ENCODE measurements at regions not wholly inside any gene's neighbourhood (a gene's known extent, or its start where the extent isn't known, plus 50 kb on each side); places are given as distances from the start of the nearest gene placed in this dataset.

- Histone ChIP-seq H4K20me1 (ENCODE audit: low read depth) (no peaks in the 10 kb centered on the region), H3K79me2 (ENCODE audit: low read depth) (no peaks in the 10 kb centered on the region), H3K36me3 (no peaks in the 10 kb centered on the region), H3F3A (ENCODE audit: low read depth) (no peaks in the 10 kb centered on the region), H3K4me1 (no peaks in the 10 kb centered on the region), H2AFZ (replicated peaks) (no peak overlapping the region), H3K4me3 (no peak overlapping the region), H3K27ac (no peak overlapping the region), H3K9ac (no peak overlapping the region), H3K4me2 (no peak overlapping the region), H3K27me3 (no peaks in the 10 kb centered on the region), H3K9me3 (ENCODE audit: low read depth) (no peaks in the 10 kb centered on the region)
- Mint-ChIP-seq H3K4me1 (no peaks in the 10 kb centered on the region), H3K4me3 (no peak overlapping the region), H3K9me3 (no peaks in the 10 kb centered on the region), H3K27ac (no peak overlapping the region), H3K36me3 (no peaks in the 10 kb centered on the region), H3K27me3 (ENCODE audit: insufficient read depth, low read depth) (peaks cover 2% of the 10 kb centered on the region)
- TF ChIP-seq, protein P1, sequence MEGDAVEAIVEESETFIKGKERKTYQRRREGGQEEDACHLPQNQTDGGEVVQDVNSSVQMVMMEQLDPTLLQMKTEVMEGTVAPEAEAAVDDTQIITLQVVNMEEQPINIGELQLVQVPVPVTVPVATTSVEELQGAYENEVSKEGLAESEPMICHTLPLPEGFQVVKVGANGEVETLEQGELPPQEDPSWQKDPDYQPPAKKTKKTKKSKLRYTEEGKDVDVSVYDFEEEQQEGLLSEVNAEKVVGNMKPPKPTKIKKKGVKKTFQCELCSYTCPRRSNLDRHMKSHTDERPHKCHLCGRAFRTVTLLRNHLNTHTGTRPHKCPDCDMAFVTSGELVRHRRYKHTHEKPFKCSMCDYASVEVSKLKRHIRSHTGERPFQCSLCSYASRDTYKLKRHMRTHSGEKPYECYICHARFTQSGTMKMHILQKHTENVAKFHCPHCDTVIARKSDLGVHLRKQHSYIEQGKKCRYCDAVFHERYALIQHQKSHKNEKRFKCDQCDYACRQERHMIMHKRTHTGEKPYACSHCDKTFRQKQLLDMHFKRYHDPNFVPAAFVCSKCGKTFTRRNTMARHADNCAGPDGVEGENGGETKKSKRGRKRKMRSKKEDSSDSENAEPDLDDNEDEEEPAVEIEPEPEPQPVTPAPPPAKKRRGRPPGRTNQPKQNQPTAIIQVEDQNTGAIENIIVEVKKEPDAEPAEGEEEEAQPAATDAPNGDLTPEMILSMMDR (IDR thresholded peaks at IDR 0.05): no peak
- no peak for TF ChIP-seq EZH2phosphoT487 (IDR thresholded peaks at IDR 0.05)
- no peak for TF ChIP-seq EZH2 (IDR thresholded peaks at IDR 0.05)
- DNase-seq (ENCODE audit: low spot score): no peak
These were observed 84.1 kb upstream of the NABP1 start for GRCh38 chr2:191593622-191594385.

- H3K27me3 ChIP-seq: no peaks in the 10 kb centered on the region
- Mint-ChIP-seq H3K4me3 (no peak overlapping the region), H3K27ac (no peak overlapping the region), H3K9me3 (no peaks in the 10 kb centered on the region), H3K4me1 (no peaks in the 10 kb centered on the region), H3K27me3 (ENCODE audit: insufficient read depth, low read depth) (no peaks in the 10 kb centered on the region), H3K36me3 (no peaks in the 10 kb centered on the region)
- no peak overlapping the region for H3K4me2 ChIP-seq
- no peaks in the 10 kb centered on the region for H3K9me3 ChIP-seq (ENCODE audit: low read depth)
- H2AFZ ChIP-seq (replicated peaks): no peak overlapping the region
- no peaks in the 10 kb centered on the region for H3K36me3 ChIP-seq
- TF ChIP-seq, protein P1 (IDR thresholded peaks at IDR 0.05): no peak
- TF ChIP-seq EZH2 (IDR thresholded peaks at IDR 0.05) (no peak), EZH2phosphoT487 (IDR thresholded peaks at IDR 0.05) (no peak)
- H3K9ac ChIP-seq: no peak overlapping the region
- no peaks in the 10 kb centered on the region for H4K20me1 ChIP-seq (ENCODE audit: low read depth)
- H3K4me1 ChIP-seq: no peaks in the 10 kb centered on the region
- H3K79me2 ChIP-seq (ENCODE audit: low read depth): no peaks in the 10 kb centered on the region
- no peak overlapping the region for H3K4me3 ChIP-seq
- no peaks in the 10 kb centered on the region for H3F3A ChIP-seq (ENCODE audit: low read depth)
- DNase-seq (ENCODE audit: low spot score): no peak
- H3K27ac ChIP-seq: no peak overlapping the region
These were observed 80.7 kb upstream of the NABP1 start for GRCh38 chr2:191597186-191597751.

DNA sequence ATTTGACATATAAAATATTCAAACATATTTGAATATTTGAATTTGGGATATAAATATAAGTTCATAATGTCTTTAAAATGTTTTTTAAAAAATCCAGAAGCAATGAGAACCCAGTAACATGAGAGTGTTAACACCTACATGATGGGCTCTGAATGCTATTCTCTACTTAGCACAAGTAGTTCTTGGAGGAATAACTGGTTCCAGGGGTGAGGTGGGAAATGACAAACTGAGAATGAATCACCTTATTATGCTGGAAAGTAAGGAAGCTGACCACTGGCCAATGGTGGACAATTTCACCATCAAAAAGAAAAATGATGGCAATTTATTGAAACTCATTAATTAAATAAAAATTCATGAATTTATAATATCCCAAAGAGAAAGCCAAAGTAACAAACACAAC is 79.6 kb upstream of the NABP1 start:
- H3K27ac ChIP-seq: no peak overlapping the region
- H3K27me3 ChIP-seq: no peaks in the 10 kb centered on the region
- no peak overlapping the region for H3K9ac ChIP-seq
- Mint-ChIP-seq H3K27ac (no peak overlapping the region), H3K4me1 (no peaks in the 10 kb centered on the region), H3K4me3 (no peak overlapping the region), H3K36me3 (no peaks in the 10 kb centered on the region), H3K27me3 (ENCODE audit: insufficient read depth, low read depth) (no peaks in the 10 kb centered on the region), H3K9me3 (no peaks in the 10 kb centered on the region)
- no peak for TF ChIP-seq EZH2phosphoT487 (IDR thresholded peaks at IDR 0.05)
- TF ChIP-seq, protein P1 (IDR thresholded peaks at IDR 0.05): no peak
- TF ChIP-seq EZH2 (IDR thresholded peaks at IDR 0.05): no peak
- DNase-seq (ENCODE audit: low spot score): no peak
- no peaks in the 10 kb centered on the region for H3F3A ChIP-seq (ENCODE audit: low read depth)
- H3K4me2 ChIP-seq: no peak overlapping the region
- no peaks in the 10 kb centered on the region for H3K9me3 ChIP-seq (ENCODE audit: low read depth)
- no peaks in the 10 kb centered on the region for H3K36me3 ChIP-seq
- H2AFZ ChIP-seq (replicated peaks): no peak overlapping the region
- no peaks in the 10 kb centered on the region for H3K4me1 ChIP-seq
- H4K20me1 ChIP-seq (ENCODE audit: low read depth): no peaks in the 10 kb centered on the region
- H3K79me2 ChIP-seq (ENCODE audit: low read depth): no peaks in the 10 kb centered on the region
- H3K4me3 ChIP-seq: no peak overlapping the region

Measured in neural progenitor cell (in vitro differentiated cells).